ENCODE measurements at regions not wholly inside any gene's neighbourhood (a gene's known extent, or its start where the extent isn't known, plus 50 kb on each side); places are given as distances from the start of the nearest gene placed in this dataset.
A peak's percentile ranks its signal among the peaks of the same experiment; 100 is the strongest.

- Histone ChIP-seq H3K79me2 (ENCODE audit: insufficient read depth, low read length) (no peaks in the 10 kb centered on the region), H3K27me3 (ENCODE audit: insufficient read depth, low read length) (no peaks in the 10 kb centered on the region), H3K4me2 (ENCODE audit: low read length) (no peak overlapping the region), H3K36me3 (ENCODE audit: insufficient read depth, low read length) (no peaks in the 10 kb centered on the region), H3K27ac (ENCODE audit: low read depth, low read length) (no peak overlapping the region), H4K20me1 (ENCODE audit: insufficient read depth, low read length) (no peaks in the 10 kb centered on the region), H3K4me3 (ENCODE audit: insufficient read depth, low read depth, low read length) (no peak overlapping the region), H3K9me3 (ENCODE audit: insufficient read depth, low read depth, low read length) (no peaks in the 10 kb centered on the region), H3K4me1 (ENCODE audit: insufficient read depth, low read length) (no peaks in the 10 kb centered on the region), H3K9ac (ENCODE audit: low read length) (no peak overlapping the region), H2AFZ (ENCODE audit: low read depth, low read length) (no peak overlapping the region)
- Mint-ChIP-seq H3K27ac (ENCODE audit: unreplicated experiment) (no peak overlapping the region), H3K9me3 (ENCODE audit: unreplicated experiment) (no peaks in the 10 kb centered on the region), H3K27me3 (ENCODE audit: low read depth, unreplicated experiment) (no peaks in the 10 kb centered on the region), H3K4me3 (ENCODE audit: unreplicated experiment) (no peak overlapping the region), H3K4me1 (ENCODE audit: low read depth, unreplicated experiment) (peaks cover 1% of the 10 kb centered on the region), H3K36me3 (ENCODE audit: low read depth, unreplicated experiment) (no peaks in the 10 kb centered on the region)
- TF ChIP-seq CTCF (IDR thresholded peaks at IDR 0.05; ENCODE audit: insufficient read depth, low read depth, low read length) = no peak
- no peak for TF ChIP-seq EZH2 (IDR thresholded peaks at IDR 0.05; ENCODE audit: insufficient read depth, low read length)
- FAIRE-seq = no peak
- DNase-seq (ENCODE audit: low read depth) = no peak
Observed at GRCh38 chr4:184541907-184542306, 67.6 kb upstream of the IRF2 start.

GRCh38 chr4:184540307-184540706 lies 66.0 kb upstream of the IRF2 start:
- Mint-ChIP-seq H3K4me3 (ENCODE audit: unreplicated experiment) (no peak overlapping the region), H3K36me3 (ENCODE audit: low read depth, unreplicated experiment) (no peaks in the 10 kb centered on the region), H3K27me3 (ENCODE audit: low read depth, unreplicated experiment) (no peaks in the 10 kb centered on the region), H3K9me3 (ENCODE audit: unreplicated experiment) (no peaks in the 10 kb centered on the region), H3K27ac (ENCODE audit: unreplicated experiment) (no peak overlapping the region), H3K4me1 (ENCODE audit: low read depth, unreplicated experiment) (peaks cover 10% of the 10 kb centered on the region)
- Histone ChIP-seq H3K4me1 (ENCODE audit: insufficient read depth, low read length) (no peaks in the 10 kb centered on the region), H3K4me3 (ENCODE audit: insufficient read depth, low read depth, low read length) (no peak overlapping the region), H3K27me3 (ENCODE audit: insufficient read depth, low read length) (no peaks in the 10 kb centered on the region), H3K36me3 (ENCODE audit: insufficient read depth, low read length) (no peaks in the 10 kb centered on the region), H3K4me2 (ENCODE audit: low read length) (no peak overlapping the region), H2AFZ (ENCODE audit: low read depth, low read length) (no peak overlapping the region), H4K20me1 (ENCODE audit: insufficient read depth, low read length) (no peaks in the 10 kb centered on the region), H3K9me3 (ENCODE audit: insufficient read depth, low read depth, low read length) (no peaks in the 10 kb centered on the region), H3K79me2 (ENCODE audit: insufficient read depth, low read length) (peaks cover 5% of the 10 kb centered on the region), H3K27ac (ENCODE audit: low read depth, low read length) (no peak overlapping the region), H3K9ac (ENCODE audit: low read length) (no peak overlapping the region)
- FAIRE-seq (no peak), DNase-seq (ENCODE audit: low read depth) (no peak)
- TF ChIP-seq CTCF (IDR thresholded peaks at IDR 0.05; ENCODE audit: insufficient read depth, low read depth, low read length) = no peak
- no peak for TF ChIP-seq EZH2 (IDR thresholded peaks at IDR 0.05; ENCODE audit: insufficient read depth, low read length)

GRCh38 chr4:184538023-184538599 lies 63.8 kb upstream of the IRF2 start:
- H3K4me1 ChIP-seq (ENCODE audit: insufficient read depth, low read length) = no peaks in the 10 kb centered on the region
- H3K4me1 Mint-ChIP-seq (ENCODE audit: low read depth, unreplicated experiment) = peaks cover 15% of the 10 kb centered on the region
- H3K36me3 Mint-ChIP-seq (ENCODE audit: low read depth, unreplicated experiment) = no peaks in the 10 kb centered on the region
- peak overlapping the region; percentile 82 for H3K4me3 ChIP-seq (ENCODE audit: insufficient read depth, low read depth, low read length)
- no peaks in the 10 kb centered on the region for H3K9me3 ChIP-seq (ENCODE audit: insufficient read depth, low read depth, low read length)
- H3K27me3 Mint-ChIP-seq (ENCODE audit: low read depth, unreplicated experiment) = no peaks in the 10 kb centered on the region
- H2AFZ ChIP-seq (ENCODE audit: low read depth, low read length) = peak overlapping the region; percentile 70
- TF ChIP-seq CTCF (IDR thresholded peaks at IDR 0.05; ENCODE audit: insufficient read depth, low read depth, low read length) = peak; percentile 66
- no peak for TF ChIP-seq EZH2 (IDR thresholded peaks at IDR 0.05; ENCODE audit: insufficient read depth, low read length)
- peak overlapping the region; percentile 90 for H3K4me2 ChIP-seq (ENCODE audit: low read length)
- H3K79me2 ChIP-seq (ENCODE audit: insufficient read depth, low read length) = peaks cover 5% of the 10 kb centered on the region
- no peaks in the 10 kb centered on the region for H3K9me3 Mint-ChIP-seq (ENCODE audit: unreplicated experiment)
- peak overlapping the region; percentile 94 for H3K9ac ChIP-seq (ENCODE audit: low read length)
- H3K4me3 Mint-ChIP-seq (ENCODE audit: unreplicated experiment) = peak overlapping the region; percentile 94
- peak overlapping the region; percentile 97 for H3K27ac Mint-ChIP-seq (ENCODE audit: unreplicated experiment)
- DNase-seq (ENCODE audit: low read depth) = peak; percentile 76
- no peaks in the 10 kb centered on the region for H3K27me3 ChIP-seq (ENCODE audit: insufficient read depth, low read length)
- H3K36me3 ChIP-seq (ENCODE audit: insufficient read depth, low read length) = no peaks in the 10 kb centered on the region
- H4K20me1 ChIP-seq (ENCODE audit: insufficient read depth, low read length) = no peaks in the 10 kb centered on the region
- FAIRE-seq = peak; percentile 93
- H3K27ac ChIP-seq (ENCODE audit: low read depth, low read length) = peak overlapping the region; percentile 89
